GM18907 (cell line): ENCODE measurements at regions not wholly inside any gene's neighbourhood (a gene's known extent, or its start where the extent isn't known, plus 50 kb on each side); places are given as distances from the start of the nearest gene placed in this dataset.
"Not testable (repeated sequence)": the region's sequence is repeated elsewhere in the genome, so short reads cannot be mapped to it uniquely, and the experiment has no call there.

Experiments
- ATAC-seq: cut with Tn5 transposase; IDR thresholded peaks from one replicate; pipeline ENCODE4 v1.9.1; 2021; ENCODE audit warnings: mild to moderate bottlenecking, moderate library complexity; ENCODE audit not compliant: unreplicated experiment

DNA sequence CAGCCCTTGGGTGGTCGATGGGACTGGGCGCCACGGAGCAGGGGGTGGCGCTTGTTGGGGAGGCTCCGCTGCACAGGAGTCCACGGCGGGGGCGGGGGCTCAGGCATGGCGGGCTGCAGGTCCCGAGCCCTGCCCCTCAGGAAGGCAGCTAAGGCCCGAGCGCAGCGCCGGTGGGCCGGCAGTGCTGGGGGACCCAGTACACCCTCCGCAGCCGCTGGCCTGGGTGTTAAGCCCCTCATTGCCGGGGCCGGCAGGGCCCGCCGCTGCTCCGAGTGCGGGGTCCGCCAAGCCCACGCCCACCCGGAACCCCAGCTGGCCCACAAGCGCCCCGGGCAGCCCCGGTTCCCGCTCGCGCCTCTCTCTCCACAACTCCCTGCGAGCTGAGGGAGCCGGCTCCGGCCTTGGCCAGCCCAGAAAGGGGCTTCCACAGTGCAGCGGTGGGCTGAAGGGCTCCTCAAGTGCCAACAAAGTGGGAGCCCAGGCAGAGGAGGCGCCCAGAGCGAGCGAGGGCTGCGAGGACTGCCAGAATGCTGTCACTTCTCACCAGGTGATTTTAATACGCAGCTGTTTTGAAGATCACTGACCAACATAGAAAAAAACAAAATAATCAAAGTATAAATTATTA lies 66.1 kb upstream of the NDST4 start:
- not testable (repeated sequence) for ATAC-seq

DNA sequence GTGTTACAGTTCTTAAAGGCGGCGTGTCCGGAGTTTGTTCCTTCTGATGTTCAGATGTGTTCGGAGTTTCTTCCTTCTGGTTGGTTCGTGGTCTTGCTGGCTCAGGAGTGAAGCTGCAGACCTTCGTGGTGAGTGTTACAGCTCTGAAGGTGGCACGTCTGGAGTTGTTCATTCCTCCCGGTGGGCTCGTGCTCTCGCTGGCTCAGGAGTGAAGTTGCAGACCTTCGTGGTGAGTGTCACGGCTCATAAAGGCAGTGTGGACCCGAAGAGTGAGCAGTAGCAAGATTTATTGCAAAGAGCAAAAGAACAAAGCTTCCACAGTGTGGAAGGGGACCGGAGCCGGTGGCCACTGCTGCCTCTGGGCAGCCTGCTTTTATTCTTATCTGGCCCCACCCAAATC lies 65.3 kb upstream of the NDST4 start:
- ATAC-seq: not testable (repeated sequence)

DNA sequence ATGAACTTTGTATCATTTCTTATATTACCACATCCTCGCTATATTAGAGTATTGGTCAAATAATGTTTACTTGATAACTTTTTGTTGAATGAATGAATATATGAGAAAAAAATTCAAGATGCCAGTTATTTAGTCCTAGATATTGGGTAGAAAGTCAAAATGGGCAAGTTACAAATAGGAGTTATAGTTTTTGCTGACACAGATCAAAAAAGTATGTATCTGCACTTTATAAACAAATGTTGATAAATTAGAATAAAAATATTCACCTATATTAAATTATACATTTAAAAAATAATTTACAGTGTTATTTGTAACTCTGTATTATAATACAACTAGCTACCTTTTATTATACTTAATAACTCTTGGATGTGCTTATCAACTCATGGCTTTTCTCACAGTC lies 57.8 kb upstream of the NDST4 start:
- no peak for ATAC-seq

DNA sequence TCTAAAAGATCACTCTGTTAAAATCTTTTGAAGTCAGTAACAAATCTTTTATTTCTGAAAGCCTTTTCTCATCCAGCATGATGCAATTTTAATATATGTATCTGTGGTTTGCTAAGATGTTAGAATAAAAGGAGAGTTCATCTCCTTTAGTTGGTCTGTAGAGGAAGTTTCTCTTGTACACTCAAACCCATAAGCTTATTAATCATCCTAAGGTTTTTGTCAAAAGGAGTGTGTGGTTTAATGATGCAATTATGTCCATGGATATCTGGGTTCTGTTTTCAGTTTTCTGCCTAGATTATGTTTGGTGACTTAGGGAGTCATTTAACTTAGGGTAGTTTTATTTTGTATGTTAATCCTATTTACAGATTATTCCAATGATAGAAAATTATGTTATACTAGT lies 52.1 kb upstream of the NDST4 start:
- ATAC-seq: no peak
